NCI-H446 treated with DMSO at 0.1 percent for 48 hours (cell line): ENCODE measurements at regions not wholly inside any gene's neighbourhood (a gene's known extent, or its start where the extent isn't known, plus 50 kb on each side); places are given as distances from the start of the nearest gene placed in this dataset.

Source experiments
- DNase-seq: peaks from one replicate; lab custom pipeline; 2025; lab: John Stamatoyannopoulos, UW

- DNase-seq: no peak
These were observed 218.6 kb downstream of the SPTSSA start for GRCh38 chr14:34243401-34243800.

GRCh38 chr14:34243001-34243400, 219.0 kb downstream of the SPTSSA start:
- DNase-seq: no peak

- no peak for DNase-seq
These were observed 220.8 kb downstream of the SPTSSA start for GRCh38 chr14:34241185-34241711.

GRCh38 chr14:34238610-34239009, 223.4 kb downstream of the SPTSSA start:
- DNase-seq: no peak

GRCh38 chr14:34237677-34238076, 224.4 kb downstream of the SPTSSA start:
- DNase-seq: no peak

- DNase-seq: no peak
These were observed 225.0 kb downstream of the SPTSSA start for GRCh38 chr14:34237081-34237480.

GRCh38 chr14:34235643-34236300, 226.3 kb downstream of the SPTSSA start:
- no peak for DNase-seq

- DNase-seq: no peak
These were observed 227.8 kb downstream of the SPTSSA start for GRCh38 chr14:34234258-34234657.

- DNase-seq: no peak
These were observed 228.4 kb downstream of the SPTSSA start for GRCh38 chr14:34233619-34234018.

- no peak for DNase-seq
These were observed 229.2 kb downstream of the SPTSSA start for GRCh38 chr14:34232790-34233189.

- DNase-seq: no peak
These were observed 230.4 kb downstream of the SPTSSA start for GRCh38 chr14:34231626-34232025.

- DNase-seq: no peak
These were observed 232.9 kb downstream of the SPTSSA start for GRCh38 chr14:34229140-34229539.

- DNase-seq: no peak
These were observed 233.4 kb downstream of the SPTSSA start for GRCh38 chr14:34228650-34228976.

GRCh38 chr14:34227834-34228649, 234.0 kb downstream of the SPTSSA start:
- no peak for DNase-seq

- no peak for DNase-seq
These were observed 237.8 kb downstream of the SPTSSA start for GRCh38 chr14:34224221-34224620.

- no peak for DNase-seq
These were observed 238.5 kb downstream of the SPTSSA start for GRCh38 chr14:34223373-34224148.

- no peak for DNase-seq
These were observed 239.2 kb downstream of the SPTSSA start for GRCh38 chr14:34222867-34223266.

- no peak for DNase-seq
These were observed 239.9 kb downstream of the SPTSSA start for GRCh38 chr14:34222122-34222521.

- no peak for DNase-seq
These were observed 241.1 kb downstream of the SPTSSA start for GRCh38 chr14:34220921-34221320.

- no peak for DNase-seq
These were observed 241.7 kb downstream of the SPTSSA start for GRCh38 chr14:34220378-34220706.

GRCh38 chr14:34219661-34220377, 242.2 kb downstream of the SPTSSA start:
- DNase-seq: no peak

GRCh38 chr14:34218881-34219280, 243.2 kb downstream of the SPTSSA start:
- DNase-seq: no peak
